ENCODE measurements at regions not wholly inside any gene's neighbourhood (a gene's known extent, or its start where the extent isn't known, plus 50 kb on each side); places are given as distances from the start of the nearest gene placed in this dataset.
"Not testable (repeated sequence)": the region's sequence is repeated elsewhere in the genome, so short reads cannot be mapped to it uniquely, and the experiment has no call there.

DNA sequence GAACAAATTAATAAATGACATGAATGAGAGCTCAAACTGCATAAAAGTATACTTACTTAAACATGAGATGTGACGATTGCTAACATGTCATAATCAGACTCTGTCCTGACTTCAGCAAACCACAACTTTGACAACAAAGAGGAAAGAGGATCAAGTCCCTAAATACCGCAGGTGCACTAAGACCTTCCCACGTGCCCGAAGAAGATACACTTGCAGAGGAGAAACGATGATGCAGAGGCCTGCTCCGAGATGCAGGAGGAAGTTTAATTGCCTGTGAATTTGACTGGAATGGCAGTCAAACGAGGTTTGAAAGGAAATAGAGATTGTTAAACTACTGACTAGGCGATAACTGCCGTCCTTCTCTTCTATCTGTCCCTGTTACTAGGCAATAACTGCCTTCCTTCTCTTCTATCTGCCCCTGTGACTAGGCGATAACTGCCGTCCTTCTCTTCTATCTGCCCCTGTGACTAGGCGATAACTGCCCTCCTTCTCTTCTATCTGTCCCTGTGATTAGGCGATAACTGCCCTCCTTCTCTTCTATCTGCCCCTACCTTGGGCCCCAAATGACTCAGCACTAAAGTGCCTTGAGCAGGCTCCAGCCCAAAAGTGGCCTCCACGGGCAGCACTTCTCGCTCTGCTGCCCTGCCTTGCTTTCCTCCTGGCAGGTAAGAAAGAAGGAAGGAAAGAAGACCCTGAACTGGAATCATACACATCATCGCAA lies 2226.0 kb upstream of the DEFB115 start:
- DNase-seq (ENCODE audit: low read depth in 4 of 4, low spot score in 2 of 4), result not testable (repeated sequence)

DNA sequence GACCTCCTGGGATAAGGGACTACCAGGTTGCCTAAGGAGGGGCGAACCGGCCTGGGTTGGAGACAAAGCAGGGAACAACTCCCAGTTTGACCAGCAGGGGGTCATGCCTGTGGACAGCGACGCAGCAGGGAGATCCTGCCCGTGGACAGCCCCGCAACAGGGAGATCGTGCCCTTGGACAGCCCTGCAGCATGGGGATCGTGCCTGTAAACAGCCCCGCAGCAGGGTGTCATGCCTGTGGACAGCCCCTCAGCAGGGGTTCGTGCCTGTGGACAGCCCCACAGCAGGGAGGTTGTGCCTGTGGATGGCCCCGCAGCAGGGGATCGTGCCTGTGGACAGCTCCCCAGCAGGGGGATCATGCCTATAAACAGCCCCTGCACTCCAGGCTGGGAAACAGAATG lies 2213.2 kb upstream of the DEFB115 start:
- not testable (repeated sequence) for DNase-seq (ENCODE audit: low read depth in 4 of 4, low spot score in 2 of 4)

GRCh38 chr20:29050008-29050606 lies 2207.4 kb upstream of the DEFB115 start:
- DNase-seq (ENCODE audit: low read depth in 4 of 4, low spot score in 2 of 4), result not testable (repeated sequence)

- DNase-seq (ENCODE audit: low read depth in 4 of 4, low spot score in 2 of 4), result not testable (repeated sequence)
Observed at GRCh38 chr20:29057866-29058484, 2199.5 kb upstream of the DEFB115 start.

DNA sequence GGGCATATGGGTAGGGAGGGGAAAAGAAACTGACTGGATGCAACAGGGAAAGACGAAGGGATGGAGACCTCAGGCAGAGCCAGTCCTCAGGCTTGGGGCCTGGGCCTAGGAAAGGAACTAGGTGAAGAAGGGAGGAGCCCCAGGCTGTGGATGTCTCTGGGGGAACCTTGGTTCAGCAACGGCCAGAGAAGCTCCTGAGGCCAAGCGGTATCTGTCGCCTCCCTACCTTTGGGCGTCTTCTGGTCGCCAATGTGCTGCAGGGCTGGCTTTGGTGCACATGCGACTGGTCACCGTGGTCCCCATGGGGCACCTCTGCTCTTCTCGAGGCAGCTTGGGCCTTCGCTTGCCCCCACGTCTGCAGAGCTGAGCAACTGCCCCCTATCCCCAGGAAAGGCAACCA lies 2195.0 kb upstream of the DEFB115 start:
- DNase-seq (ENCODE audit: low read depth in 4 of 4, low spot score in 2 of 4), result not testable (repeated sequence)

DNA sequence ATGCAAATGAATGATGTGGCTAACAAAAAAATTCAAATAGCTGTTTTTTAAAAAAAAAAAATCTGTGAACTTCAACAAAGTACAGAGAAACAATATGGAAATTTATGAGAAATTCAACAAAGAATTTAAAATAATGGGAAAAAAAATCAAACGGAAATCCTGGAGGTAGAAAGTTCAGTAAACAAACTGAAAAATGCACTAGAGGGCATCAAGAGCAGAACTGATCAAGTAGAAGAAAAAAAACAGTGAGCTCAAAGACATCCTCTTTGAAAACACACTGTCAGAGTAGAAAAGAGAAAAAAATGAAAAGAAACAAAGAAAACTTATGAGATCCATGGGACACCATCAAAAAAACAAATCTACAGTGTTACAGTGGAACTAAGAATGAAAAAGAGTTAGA lies 2191.1 kb upstream of the DEFB115 start:
- DNase-seq (ENCODE audit: low read depth in 4 of 4, low spot score in 2 of 4), result not testable (repeated sequence)

- not testable (repeated sequence) for DNase-seq (ENCODE audit: low read depth in 4 of 4, low spot score in 2 of 4)
Observed at GRCh38 chr20:29073640-29074039, 2183.8 kb upstream of the DEFB115 start.

DNA sequence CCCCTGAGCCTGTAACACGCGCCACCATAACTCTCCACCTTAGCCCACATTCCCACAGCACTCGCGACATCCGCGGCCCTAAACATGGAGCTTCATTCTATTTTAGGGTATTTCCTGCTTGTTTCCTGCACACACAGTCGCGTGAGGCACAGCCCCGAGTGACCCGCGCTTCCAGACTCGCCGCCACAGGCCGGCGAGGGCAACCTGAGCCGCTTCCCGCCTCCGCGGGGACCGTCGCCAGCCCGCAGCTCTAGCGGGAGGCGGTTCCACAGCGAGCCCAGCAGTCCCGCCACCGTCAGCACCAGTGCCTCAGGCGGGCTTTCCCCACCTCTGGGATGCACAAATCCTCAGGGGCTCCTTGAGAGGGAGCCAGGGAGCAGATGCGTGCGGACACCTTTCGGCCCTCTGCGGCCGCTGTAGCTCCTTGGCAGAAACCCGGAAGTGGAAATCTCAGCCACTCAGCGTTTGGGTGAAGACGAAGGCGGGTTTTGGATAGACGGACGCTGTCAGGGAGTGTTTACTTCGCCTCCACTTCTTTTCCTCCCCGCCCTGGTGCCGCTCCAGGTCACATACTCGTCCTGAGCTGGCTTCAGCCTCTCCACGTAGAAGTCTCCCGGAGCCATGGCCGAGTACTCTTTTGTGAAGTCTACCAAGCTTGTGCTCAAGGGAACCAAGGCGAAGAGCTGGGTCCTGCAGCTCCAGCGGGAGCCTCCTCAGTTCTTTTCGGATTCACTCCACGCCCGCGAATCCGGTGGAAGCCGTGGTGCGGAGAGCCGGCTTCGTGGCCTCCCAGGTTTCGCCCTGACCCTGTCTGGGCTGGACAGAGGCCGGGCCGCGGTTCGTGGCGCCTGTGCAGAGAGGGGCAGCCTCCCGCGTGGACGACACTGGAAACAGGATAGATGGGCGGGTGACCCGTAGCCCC lies 2177.4 kb upstream of the DEFB115 start:
- DNase-seq (ENCODE audit: low read depth in 4 of 4, low spot score in 2 of 4), result peak in 1 of 4 donors; percentile 29

GRCh38 chr20:29081712-29082111 lies 2175.8 kb upstream of the DEFB115 start:
- DNase-seq (ENCODE audit: low read depth in 4 of 4, low spot score in 2 of 4), result not testable (repeated sequence)

- no peak for DNase-seq (ENCODE audit: low read depth in 4 of 4, low spot score in 2 of 4)
Observed at GRCh38 chr20:29085625-29086024, 2171.8 kb upstream of the DEFB115 start.

DNA sequence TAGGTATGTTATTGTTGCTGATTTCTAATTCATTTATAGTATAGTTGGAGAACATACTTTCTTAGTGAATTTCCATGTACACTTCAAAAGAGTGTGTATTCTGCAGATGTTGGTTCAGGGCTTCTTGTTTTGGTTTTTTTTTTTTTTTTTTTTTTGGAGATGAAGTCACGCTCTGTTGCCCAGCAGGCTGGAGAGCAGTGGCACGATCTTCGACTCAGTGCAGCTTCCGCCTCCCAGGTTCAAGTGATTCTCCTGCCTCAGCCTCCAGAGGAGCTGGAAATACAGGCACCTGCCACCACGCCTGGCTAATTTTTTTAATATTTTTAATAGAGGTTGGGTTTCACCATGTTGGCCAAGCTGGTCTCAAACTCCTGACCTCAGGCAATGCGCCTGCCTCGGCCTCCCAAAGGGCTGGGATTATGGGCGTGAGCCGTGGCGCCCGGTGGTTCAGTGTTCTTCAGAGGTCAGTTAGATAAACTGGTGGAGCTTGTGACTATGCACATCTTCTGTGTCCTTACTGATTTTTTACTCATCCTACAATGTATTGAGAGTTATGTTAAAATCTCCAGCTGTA lies 2171.2 kb upstream of the DEFB115 start:
- DNase-seq (ENCODE audit: low read depth in 4 of 4, low spot score in 2 of 4), result not testable (repeated sequence)

GRCh38 chr20:29086938-29087337 lies 2170.5 kb upstream of the DEFB115 start:
- DNase-seq (ENCODE audit: low read depth in 4 of 4, low spot score in 2 of 4), result no peak

GRCh38 chr20:29087887-29088286 lies 2169.6 kb upstream of the DEFB115 start:
- DNase-seq (ENCODE audit: low read depth in 4 of 4, low spot score in 2 of 4), result not testable (repeated sequence)

DNA sequence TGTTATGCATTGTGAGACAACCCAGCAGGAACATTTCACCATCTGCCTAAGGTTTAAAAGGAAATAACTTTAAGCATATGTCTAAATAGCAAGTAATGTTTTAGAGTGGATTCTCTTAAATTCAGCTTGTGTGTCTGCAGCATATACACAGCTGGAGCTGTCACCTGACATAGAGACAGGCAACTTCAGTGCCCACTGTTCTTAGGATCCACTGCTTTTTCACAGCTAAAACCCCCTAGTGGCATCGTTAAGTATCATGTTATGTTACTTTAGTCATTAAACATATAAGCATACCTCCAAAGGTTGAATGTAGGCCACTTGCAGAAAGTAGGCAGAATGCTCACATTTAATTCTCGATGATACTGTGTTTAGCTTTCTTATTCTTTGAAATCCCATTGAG lies 2169.0 kb upstream of the DEFB115 start:
- DNase-seq (ENCODE audit: low read depth in 4 of 4, low spot score in 2 of 4), result not testable (repeated sequence)

DNA sequence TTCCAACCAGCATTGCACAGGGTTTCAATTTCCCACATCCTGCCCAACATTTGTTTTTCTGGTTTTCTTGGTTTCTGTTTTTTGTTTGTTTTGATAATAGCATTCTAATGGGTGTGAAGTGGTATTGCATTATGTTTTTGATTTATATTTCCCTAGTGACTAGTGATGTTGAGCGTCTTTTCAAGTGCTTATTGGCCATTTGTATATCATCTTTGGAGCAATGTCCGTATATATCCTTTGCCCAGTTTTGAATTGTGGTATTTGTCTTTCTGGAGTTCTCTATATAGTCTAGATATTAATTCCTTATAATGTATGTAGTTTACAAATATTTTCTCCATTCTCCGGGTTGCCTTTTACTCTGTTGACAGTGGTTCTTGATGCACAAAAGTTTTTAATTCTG lies 2168.1 kb upstream of the DEFB115 start:
- DNase-seq (ENCODE audit: low read depth in 4 of 4, low spot score in 2 of 4), result not testable (repeated sequence)

DNA sequence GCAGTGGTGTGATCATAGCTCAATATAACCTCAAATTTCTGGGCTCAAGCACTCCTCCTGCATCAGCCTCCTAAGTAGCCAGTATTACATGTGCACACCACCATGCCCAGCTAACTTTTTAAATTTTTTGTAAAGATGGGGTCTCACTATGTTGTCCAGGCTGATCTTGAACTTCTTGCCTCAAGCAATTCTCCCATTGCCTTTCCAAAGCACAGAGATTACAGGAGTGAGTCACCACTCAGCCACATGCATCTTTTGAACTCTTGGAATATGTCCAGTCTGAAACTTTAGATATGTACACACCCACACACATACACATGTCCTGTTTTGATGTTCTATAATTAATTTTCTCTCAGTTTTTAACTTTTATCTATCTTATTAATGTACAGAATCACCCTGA lies 2163.5 kb upstream of the DEFB115 start:
- not testable (repeated sequence) for DNase-seq (ENCODE audit: low read depth in 4 of 4, low spot score in 2 of 4)

DNA sequence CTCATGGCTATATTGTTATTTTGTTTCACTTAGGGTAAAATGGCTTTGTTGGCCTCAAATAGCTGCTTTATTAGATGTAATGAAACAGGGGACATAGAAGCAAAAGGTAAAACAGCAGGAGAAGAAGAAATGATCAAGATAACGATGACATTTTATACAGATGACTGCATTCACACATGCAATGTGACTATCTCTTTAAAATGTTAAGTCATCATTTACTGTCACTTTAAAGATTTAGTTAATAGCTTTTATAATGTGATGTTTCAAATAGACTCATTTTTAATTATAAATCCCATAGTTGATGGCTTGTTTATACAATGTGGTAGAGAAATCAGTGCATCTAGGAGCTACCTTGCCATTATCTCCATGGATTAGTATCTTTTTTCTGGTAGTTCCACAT lies 2160.8 kb upstream of the DEFB115 start:
- not testable (repeated sequence) for DNase-seq (ENCODE audit: low read depth in 4 of 4, low spot score in 2 of 4)

GRCh38 chr20:29107884-29108283 lies 2149.6 kb upstream of the DEFB115 start:
- not testable (repeated sequence) for DNase-seq (ENCODE audit: low read depth in 4 of 4, low spot score in 2 of 4)

DNA sequence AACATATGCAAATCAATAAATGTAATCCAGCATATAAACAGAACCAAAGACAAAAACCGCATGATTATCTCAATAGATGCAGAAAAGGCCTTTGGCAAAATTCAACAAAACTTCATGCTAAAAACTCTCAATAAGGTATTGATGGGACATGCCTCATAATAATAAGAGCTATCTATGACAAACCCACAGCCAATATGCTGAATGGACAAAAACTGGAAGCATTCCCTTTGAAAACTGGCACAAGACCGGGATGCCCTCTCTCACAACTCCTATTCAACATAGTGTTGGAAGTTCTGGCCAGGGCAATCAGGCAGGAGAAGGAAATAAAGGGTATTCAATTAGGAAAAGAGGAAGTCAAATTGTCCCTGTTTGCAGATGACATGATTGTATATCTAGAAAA lies 2148.1 kb upstream of the DEFB115 start:
- DNase-seq (ENCODE audit: low read depth in 4 of 4, low spot score in 2 of 4), result not testable (repeated sequence)

GRCh38 chr20:29115097-29115496 lies 2142.4 kb upstream of the DEFB115 start:
- not testable (repeated sequence) for DNase-seq (ENCODE audit: low read depth in 4 of 4, low spot score in 2 of 4)
